ENCODE measurements at regions not wholly inside any gene's neighbourhood (a gene's known extent, or its start where the extent isn't known, plus 50 kb on each side); places are given as distances from the start of the nearest gene placed in this dataset.

- no peak for DNase-seq
These were observed 184.2 kb downstream of the DMAC1 start for GRCh38 chr9:7615344-7615743.

- peak; percentile 31 for DNase-seq
These were observed 185.6 kb downstream of the DMAC1 start for GRCh38 chr9:7613931-7614330.

GRCh38 chr9:7608261-7608660 lies 191.3 kb downstream of the DMAC1 start:
- DNase-seq: no peak

DNA sequence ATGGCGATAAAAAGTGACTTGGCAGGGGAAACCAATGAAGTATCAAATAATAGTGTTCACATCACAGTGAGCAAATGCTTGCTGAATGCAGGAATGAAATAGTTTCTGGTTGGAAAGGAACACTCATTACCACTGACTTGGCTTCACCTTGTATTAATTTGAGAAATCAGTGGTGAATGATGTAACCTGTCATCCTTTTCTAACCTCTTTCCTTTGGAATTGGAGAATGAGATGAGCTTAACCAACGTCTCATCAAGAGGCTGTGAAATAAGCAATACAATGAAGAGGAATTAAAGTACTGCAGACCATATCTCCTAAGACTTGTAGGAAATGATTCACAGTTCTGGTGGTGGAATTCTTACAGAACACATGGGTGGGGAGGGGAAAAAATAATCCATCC lies 192.2 kb downstream of the DMAC1 start:
- no peak for DNase-seq

GRCh38 chr9:7606591-7606990 lies 193.0 kb downstream of the DMAC1 start:
- DNase-seq: no peak

- peak; percentile 11 for DNase-seq
These were observed 197.8 kb downstream of the DMAC1 start for GRCh38 chr9:7601739-7602138.

GRCh38 chr9:7597716-7598115 lies 201.9 kb downstream of the DMAC1 start:
- DNase-seq: no peak

GRCh38 chr9:7592321-7593316 lies 207.0 kb downstream of the DMAC1 start:
- peak; percentile 12 for DNase-seq

DNA sequence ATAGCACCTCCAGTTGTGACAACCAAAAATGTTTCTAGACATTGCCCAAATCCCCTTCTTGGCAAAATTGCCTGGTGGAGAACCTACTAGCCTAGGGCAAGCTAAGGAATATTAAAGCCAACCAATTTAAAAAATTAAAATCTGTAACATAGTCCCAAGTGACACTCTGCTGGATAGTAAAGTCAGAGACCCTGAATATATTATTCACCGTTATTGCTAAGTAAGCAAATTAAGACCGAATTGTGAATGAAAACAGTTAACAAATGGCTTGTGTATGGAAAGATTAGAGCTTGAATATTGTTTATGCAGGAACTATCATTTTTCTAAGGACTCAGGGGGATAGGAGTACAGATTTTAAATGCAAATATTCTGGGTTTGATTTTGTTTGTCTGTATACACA lies 208.1 kb downstream of the DMAC1 start:
- no peak for DNase-seq

DNA sequence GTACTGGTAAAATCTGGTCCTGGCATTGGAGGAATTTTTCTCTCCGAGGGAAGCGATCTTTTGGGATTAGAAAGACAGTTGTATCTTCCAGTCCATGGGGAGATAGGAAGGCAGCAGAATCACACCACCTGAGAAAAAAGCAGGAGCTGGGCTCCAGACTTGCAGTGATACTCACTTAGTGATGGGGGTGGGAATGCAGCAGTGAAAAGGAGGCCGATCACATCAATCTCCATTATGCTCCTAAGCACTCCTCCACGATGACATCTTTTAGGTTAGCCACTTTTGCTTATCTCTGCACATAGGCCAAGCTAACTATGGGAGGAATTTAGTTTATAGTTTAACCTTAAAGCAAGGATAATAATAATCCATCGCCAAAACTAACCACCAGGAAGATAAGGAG lies 219.0 kb downstream of the DMAC1 start:
- DNase-seq: no peak

- no peak for DNase-seq
These were observed 220.2 kb downstream of the DMAC1 start for GRCh38 chr9:7579351-7579750.

GRCh38 chr9:7578951-7579350 lies 220.6 kb downstream of the DMAC1 start:
- DNase-seq: no peak

DNA sequence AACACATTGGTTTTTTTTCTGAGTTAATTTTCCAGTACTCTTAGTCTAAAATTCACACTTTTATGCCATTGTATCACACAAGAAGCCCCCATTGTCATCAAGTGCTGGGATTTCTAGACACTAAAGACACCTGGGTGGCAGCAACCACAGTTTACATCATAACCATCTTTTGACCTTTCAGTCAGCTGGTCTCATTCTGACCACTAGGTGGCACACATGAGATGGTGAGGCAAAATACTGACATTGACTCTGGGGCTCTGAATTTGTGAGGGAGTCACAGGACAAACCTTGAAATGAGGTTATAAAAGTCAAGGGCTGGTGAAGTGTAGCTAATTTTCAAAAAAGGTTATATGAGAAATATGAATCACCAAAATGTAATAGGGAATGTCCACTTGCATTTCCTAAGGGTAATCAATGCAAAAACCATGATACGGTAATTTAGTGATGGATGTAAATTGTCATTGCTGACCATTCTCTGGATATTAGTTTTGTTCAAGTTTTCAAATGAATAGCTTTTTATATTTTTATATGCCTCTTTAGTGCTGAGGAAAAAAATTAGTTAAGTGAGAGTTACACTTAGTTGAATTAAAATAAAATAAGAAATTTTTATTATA lies 229.4 kb downstream of the DMAC1 start:
- DNase-seq: peak; percentile 82

DNA sequence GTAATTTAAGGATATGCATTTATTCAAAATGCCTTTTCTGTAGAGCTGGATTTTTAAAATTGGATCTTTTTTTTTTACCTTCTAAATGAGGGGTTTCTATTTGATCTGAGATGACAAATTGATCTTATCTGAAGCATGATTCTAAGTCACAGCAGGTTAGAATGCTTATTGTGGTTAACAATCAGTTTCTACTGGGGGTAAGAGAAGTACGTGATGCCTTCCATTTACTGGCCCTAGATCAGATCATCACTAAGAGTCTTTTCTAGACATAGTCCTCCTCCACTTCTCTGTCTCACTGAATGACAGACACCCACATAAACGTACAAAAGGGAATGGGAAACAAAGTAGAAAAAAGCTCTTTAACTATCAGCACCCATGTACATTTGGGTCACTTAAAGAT lies 231.9 kb downstream of the DMAC1 start:
- DNase-seq: no peak

- no peak for DNase-seq
These were observed 238.0 kb downstream of the DMAC1 start for GRCh38 chr9:7561527-7562080.

DNA sequence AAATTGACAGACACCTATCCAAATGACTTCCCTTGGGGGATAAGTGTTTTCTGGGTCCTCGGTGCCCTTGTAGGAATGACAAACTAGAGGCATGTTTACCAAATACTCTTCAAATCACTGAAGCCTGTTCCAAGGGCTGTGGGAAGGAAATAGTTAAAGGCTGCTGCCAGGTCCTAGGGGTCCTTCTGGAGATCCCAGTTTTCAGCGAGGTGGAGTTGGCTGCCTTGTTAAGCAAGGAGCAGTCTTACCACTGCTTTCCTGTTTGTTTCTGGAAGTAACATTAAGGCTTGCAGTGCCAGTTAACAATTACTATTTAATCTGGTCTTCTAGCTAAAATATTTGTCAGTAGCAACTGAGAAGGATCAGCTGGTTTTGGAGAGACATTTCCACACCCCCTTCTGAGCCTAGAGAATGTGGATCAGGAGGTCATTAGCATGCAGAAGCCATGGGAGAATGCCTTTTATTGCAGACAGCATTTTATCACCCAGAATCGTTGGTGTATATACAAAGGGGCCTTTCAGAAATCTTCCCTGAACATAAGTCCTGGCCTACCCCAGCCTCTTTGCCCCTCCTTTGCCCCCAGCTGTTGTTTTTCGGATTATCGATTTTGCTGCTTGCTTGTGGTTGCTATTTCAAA lies 238.8 kb downstream of the DMAC1 start:
- DNase-seq: no peak

GRCh38 chr9:7554699-7555098 lies 244.9 kb downstream of the DMAC1 start:
- no peak for DNase-seq

GRCh38 chr9:7552706-7553105 lies 246.9 kb downstream of the DMAC1 start:
- DNase-seq: peak; percentile 49

DNA sequence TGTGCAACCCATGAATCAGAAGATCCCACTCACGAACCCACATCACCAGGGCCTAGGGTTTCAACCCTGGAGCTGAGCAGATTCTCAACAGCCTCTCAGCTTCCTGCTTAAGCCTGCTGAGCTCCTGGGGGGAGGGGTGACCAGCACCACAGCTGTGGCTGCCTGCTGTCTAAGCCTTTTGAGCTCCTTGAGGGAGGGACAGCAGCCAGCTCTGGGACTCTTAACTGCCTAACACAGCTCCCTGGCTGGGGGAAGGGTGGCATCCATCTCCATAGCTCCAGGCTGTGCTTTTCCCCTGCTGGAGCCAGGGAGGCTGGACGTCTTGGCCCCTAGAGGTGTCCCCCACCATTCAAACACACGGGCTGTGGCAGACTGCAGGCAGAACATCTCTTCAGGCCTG lies 250.3 kb downstream of the DMAC1 start:
- DNase-seq: peak; percentile 82

- DNase-seq: peak; percentile 90
These were observed 253.3 kb downstream of the DMAC1 start for GRCh38 chr9:7546261-7546660.

DNA sequence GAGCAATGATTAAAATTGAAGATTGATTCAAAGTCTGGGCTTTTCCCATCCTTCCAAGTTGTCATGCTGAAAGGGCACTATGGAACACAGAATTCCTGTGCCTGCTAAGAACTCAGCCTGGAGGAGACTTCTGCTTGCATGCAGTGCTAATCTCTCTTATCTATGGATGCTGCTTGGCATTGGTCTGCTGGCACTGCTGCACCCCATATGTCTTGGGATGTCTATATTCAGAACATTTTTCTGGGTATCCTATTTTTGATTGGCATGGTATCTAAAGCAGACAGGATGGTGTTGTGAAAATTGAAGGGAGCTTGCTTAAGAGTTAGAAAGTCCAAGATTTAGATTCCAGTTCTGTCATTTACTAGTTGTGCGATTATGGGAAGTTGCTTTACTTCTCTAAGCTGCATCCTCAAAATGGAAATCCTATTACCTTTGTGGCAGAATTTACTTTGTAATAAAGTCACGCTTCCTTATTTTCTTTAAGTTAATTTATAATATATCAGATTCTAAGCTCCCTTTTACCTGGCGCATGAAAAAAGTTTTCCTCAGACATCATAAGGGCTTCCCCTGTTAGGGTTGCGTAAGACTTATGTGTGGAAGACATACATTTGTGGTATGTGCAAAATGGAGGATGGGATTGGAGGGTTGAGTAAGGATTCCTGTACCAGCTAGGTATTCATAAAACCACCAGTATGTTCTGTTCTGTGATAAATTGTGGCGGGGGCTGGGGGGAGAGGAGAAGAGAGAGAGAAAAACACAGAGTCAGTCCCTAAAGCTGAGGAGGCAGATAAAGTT lies 254.0 kb downstream of the DMAC1 start:
- no peak for DNase-seq

- no peak for DNase-seq
These were observed 256.9 kb downstream of the DMAC1 start for GRCh38 chr9:7542693-7543092.

- no peak for DNase-seq
These were observed 257.5 kb downstream of the DMAC1 start for GRCh38 chr9:7542126-7542525.

Data from hematopoietic multipotent progenitor cell treated with erythropoietin and hydrocortisone succinate and interleukin-3 and kit ligand, for 4 days (in vitro differentiated cells).